IMR-90 (cell line): ENCODE measurements at regions not wholly inside any gene's neighbourhood (a gene's known extent, or its start where the extent isn't known, plus 50 kb on each side); places are given as distances from the start of the nearest gene placed in this dataset.

Experiments
- ATAC-seq: fragments of 200-7000 bp; cut with Tn5 transposase; 2 replicates; pipeline ENCODE4 v1.9.1; 2020; ENCODE audit warnings: low read depth, mild to moderate bottlenecking, moderate library complexity
- BruUV-seq: library from RNA; stranded (reverse); fragments of 400-500 nt; replicated peaks from 2 replicates; lab custom pipeline; 2021; lab: Mats Ljungman, UMichigan
- CTCF ChIA-PET: fragments of 300-600 bp; formaldehyde crosslinking; extraction: SDS; loops from one replicate; lab custom pipeline; 2021; ENCODE audit warnings: antibody characterized with exemption; lab: Yijun Ruan, JAX
- POLR2A ChIA-PET: fragments of 300-600 bp; sonication (Branson Sonifier 250); formaldehyde crosslinking; loops from one replicate; lab custom pipeline; 2022; ENCODE audit warnings: antibody characterized with exemption; ENCODE audit not compliant: unreplicated experiment; lab: Charles Lee
- DNase-seq: peaks from one replicate; pipeline ENCODE4 v3.0.0; 2013
- H2AFZ ChIP-seq: replicated peaks from 2 replicates; pipeline ENCODE3; 2013; ENCODE audit warnings: low read length, mild to moderate bottlenecking; ENCODE audit not compliant: poor library complexity
- H2AK5ac ChIP-seq: 2 replicates; pipeline ENCODE4 v1.6.1; 2013; ENCODE audit warnings: low read depth, low read length, inconsistent platforms
- H2AK9ac ChIP-seq: replicated peaks from 2 replicates; pipeline ENCODE3; 2013; ENCODE audit warnings: mild to moderate bottlenecking, low read depth, low read length, moderate library complexity; ENCODE audit not compliant: poor library complexity
- H2BK120ac ChIP-seq: 2 replicates; pipeline ENCODE4 v1.6.1; 2013; ENCODE audit warnings: low read depth, low read length, inconsistent platforms
- H2BK15ac ChIP-seq: 3 replicates; pipeline ENCODE4 v1.6.1; 2013; ENCODE audit warnings: low read depth, low read length, inconsistent platforms
- H2BK20ac ChIP-seq: 2 replicates; pipeline ENCODE4 v1.6.1; 2013; ENCODE audit warnings: low read depth, mild to moderate bottlenecking, inconsistent platforms, low read length, moderate library complexity
- H2BK5ac ChIP-seq: 2 replicates; pipeline ENCODE4 v1.6.1; 2013; ENCODE audit warnings: mild to moderate bottlenecking, low read depth, low read length, inconsistent platforms; ENCODE audit not compliant: poor library complexity, severe bottlenecking
- H3K14ac ChIP-seq: replicated peaks from 2 replicates; pipeline ENCODE4 v1.6.1; 2013; ENCODE audit warnings: low read depth, low read length, inconsistent platforms
- H3K18ac ChIP-seq: 2 replicates; pipeline ENCODE4 v1.6.1; 2013; ENCODE audit warnings: low read depth, low read length, control low read depth
- H3K23ac ChIP-seq: 2 replicates; pipeline ENCODE4 v1.6.1; 2013; ENCODE audit warnings: low read depth, low read length, inconsistent platforms
- H3K27ac ChIP-seq: 2 replicates; pipeline ENCODE4 v1.5.1; 2013; ENCODE audit warnings: mild to moderate bottlenecking, control low read depth, low read length; ENCODE audit not compliant: insufficient read depth
- H3K27me3 ChIP-seq: 2 replicates; pipeline ENCODE4 v1.6.1; 2013; ENCODE audit warnings: low read length; ENCODE audit not compliant: control insufficient read depth, insufficient read depth
- H3K36me3 ChIP-seq: 2 replicates; pipeline ENCODE4 v1.6.1; 2013; ENCODE audit warnings: low read length, mixed read lengths; ENCODE audit not compliant: control insufficient read depth, insufficient read depth
- H3K4ac ChIP-seq: 2 replicates; pipeline ENCODE4 v1.6.1; 2013; ENCODE audit warnings: low read depth, low read length, inconsistent platforms
- H3K4me1 ChIP-seq: 2 replicates; pipeline ENCODE4 v1.6.1; 2013; ENCODE audit warnings: low read length, mixed read lengths; ENCODE audit not compliant: control insufficient read depth, insufficient read depth
- H3K4me2 ChIP-seq: 2 replicates; pipeline ENCODE4 v1.6.1; 2013; ENCODE audit warnings: low read depth, mild to moderate bottlenecking, control low read depth, low read length, moderate library complexity
- H3K4me3 ChIP-seq: 2 replicates; pipeline ENCODE4 v1.5.1; 2013; ENCODE audit warnings: low read depth, mild to moderate bottlenecking, control low read depth, low read length, moderate library complexity; ENCODE audit not compliant: insufficient read depth
- H3K56ac ChIP-seq: 2 replicates; pipeline ENCODE4 v1.6.1; 2013; ENCODE audit warnings: low read length, inconsistent platforms; ENCODE audit not compliant: insufficient read depth; ENCODE audit errors: extremely low read depth
- H3K79me1 ChIP-seq, 2 experiments: 2 replicates each; pipeline ENCODE4 v1.6.1; 2013; ENCODE audit warnings: low read length in 2 of 2, inconsistent platforms in 1 of 2, low read depth in 1 of 2
- H3K9ac ChIP-seq: 2 replicates; pipeline ENCODE4 v1.6.1; 2013; ENCODE audit warnings: low read depth, low read length, control low read depth
- H3K9me1 ChIP-seq: 2 replicates; pipeline ENCODE4 v1.6.1; 2013; ENCODE audit warnings: low read length, inconsistent platforms; ENCODE audit not compliant: insufficient read depth
- H3K9me3 ChIP-seq: 2 replicates; pipeline ENCODE4 v1.6.1; 2013; ENCODE audit warnings: low read length; ENCODE audit not compliant: control insufficient read depth, insufficient read depth
- H4K20me1 ChIP-seq: 2 replicates; pipeline ENCODE4 v1.6.1; 2013; ENCODE audit warnings: low read length, inconsistent platforms; ENCODE audit not compliant: insufficient read depth
- H4K5ac ChIP-seq: 2 replicates; pipeline ENCODE4 v1.6.1; 2013; ENCODE audit warnings: mild to moderate bottlenecking, low read depth, low read length, control low read depth
- H4K8ac ChIP-seq, 2 experiments: 2 replicates each; pipeline ENCODE4 v1.6.1; 2013; ENCODE audit warnings: low read depth in 2 of 2, low read length in 2 of 2, control low read depth in 1 of 2, inconsistent platforms in 1 of 2
- H4K91ac ChIP-seq: 2 replicates; pipeline ENCODE4 v1.6.1; 2013; ENCODE audit warnings: low read depth, low read length, inconsistent platforms; ENCODE audit not compliant: insufficient read depth
- BHLHE40 ChIP-seq: fragments of 150-350 bp; IDR thresholded peaks from 2 replicates; pipeline ENCODE4 v1.6.1; 2016; ENCODE audit warnings: mild to moderate bottlenecking, low read depth, low read length
- CEBPB ChIP-seq: IDR thresholded peaks from 2 replicates; pipeline ENCODE4 v1.6.1; 2012; ENCODE audit warnings: low read depth, low read length, improper control_type of control experiment
- POLR2A ChIP-seq: IDR thresholded peaks from 2 replicates; pipeline ENCODE4 v1.6.1; 2012; ENCODE audit warnings: mild to moderate bottlenecking, low read depth, low read length
- RAD21 ChIP-seq: IDR thresholded peaks from 2 replicates; pipeline ENCODE4 v1.6.1; 2012; ENCODE audit warnings: low read length, improper control_type of control experiment
- RFX5 ChIP-seq: IDR thresholded peaks from 2 replicates; pipeline ENCODE4 v1.8.0; 2012; ENCODE audit warnings: low read depth, mild to moderate bottlenecking, low read length, moderate library complexity
- WGBS, 2 experiments: methylation state at CpG; one replicate each; pipeline versions ENCODE4 v1.1.5 to v1.1.7; 2013; ENCODE audit warnings: missing lambda C conversion rate in 2 of 2; ENCODE audit not compliant: insufficient read length in 1 of 2; ENCODE audit errors: extremely low coverage in 2 of 2; 5-methylcytosine and 5-hydroxymethylcytosine counted together
- dilution Hi-C: fragments of 300-500 bp; cut with HindIII; formaldehyde crosslinking; loops from one replicate; pipeline ENCODE4 v1.14.3; 2018; ENCODE audit warnings: low sequenced_read_pairs; ENCODE audit not compliant: unreplicated experiment
- in situ Hi-C: fragments of 300-500 bp; cut with MboI; formaldehyde crosslinking; loops from 3 replicates; pipeline ENCODE4 v1.14.3; 2019; ENCODE audit warnings: low sequenced_read_pairs, inconsistent platforms, mixed read lengths
- intact Hi-C: fragments of 100-400 bp; cut with micrococcal nuclease; formaldehyde crosslinking; loops from 2 replicates; pipeline ENCODE4 v1.10.0; 2022

DNA sequence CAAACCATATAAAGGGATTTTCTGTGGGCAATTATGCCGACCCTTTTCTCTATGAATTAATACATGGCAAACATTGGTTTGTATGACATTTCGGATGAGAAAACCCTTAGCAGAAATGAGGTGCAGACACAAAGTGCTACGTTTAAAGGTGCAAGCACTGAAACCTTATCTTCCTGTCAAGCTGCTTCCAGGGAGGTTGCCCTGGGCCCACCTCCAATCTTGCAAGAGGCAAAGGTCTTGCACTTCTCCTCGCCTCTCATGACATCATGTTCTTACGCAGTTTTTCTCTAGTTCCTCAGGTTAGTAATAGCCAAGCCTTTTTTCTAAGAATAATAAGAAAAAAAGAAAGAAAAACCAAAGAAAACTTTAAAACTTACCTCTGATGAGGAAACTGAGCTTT, 220.1 kb downstream of the DHX15 start:
- ChIA-PET CTCF (no interaction called here), POLR2A (no interaction called here)
- no peak overlapping the region for H3K56ac ChIP-seq
- TF ChIP-seq POLR2A (no peak), BHLHE40 (no peak), CEBPB (no peak), RAD21 (no peak), RFX5 (no peak)
- ATAC-seq (no peak), DNase-seq (no peak)
- H2BK20ac ChIP-seq = no peak overlapping the region
- H4K20me1 ChIP-seq = no peaks in the 10 kb centered on the region
- no peaks in the 10 kb centered on the region for H3K4me1 ChIP-seq
- no peak overlapping the region for H3K27ac ChIP-seq
- H3K9me1 ChIP-seq = no peaks in the 10 kb centered on the region
- H3K14ac ChIP-seq = no peak overlapping the region
- no peaks in the 10 kb centered on the region for H3K9me3 ChIP-seq
- H2BK15ac ChIP-seq = no peak overlapping the region
- H2BK120ac ChIP-seq = no peak overlapping the region
- no TSS peak for BruUV-seq
- no peak overlapping the region for H3K23ac ChIP-seq
- no peak overlapping the region for H4K5ac ChIP-seq
- in situ Hi-C loops = no loop called here
- H3K79me1 ChIP-seq = no peaks in the 10 kb centered on the region
- WGBS, 2 experiments = 40% methylated on average over 1 of the region's 5 CpGs; no CpG with 5 or more reads in 1 of the 2 experiments
- H4K91ac ChIP-seq = no peak overlapping the region
- H3K36me3 ChIP-seq = no peaks in the 10 kb centered on the region
- H3K18ac ChIP-seq = no peak overlapping the region
- H2AK9ac ChIP-seq = no peak overlapping the region
- no peaks in the 10 kb centered on the region; the same call in 1 of the 2 replicates for H3K27me3 ChIP-seq
- H2AK5ac ChIP-seq = no peak overlapping the region
- dilution Hi-C loops = no loop called here
- H3K9ac ChIP-seq = no peak overlapping the region
- H3K4me2 ChIP-seq = no peak overlapping the region
- no peak overlapping the region for H2AFZ ChIP-seq
- intact Hi-C loops = no loop called here
- no peak overlapping the region for H3K4me3 ChIP-seq
- no peak overlapping the region for H3K4ac ChIP-seq
- H4K8ac ChIP-seq = no peak overlapping the region
- H2BK5ac ChIP-seq = no peak overlapping the region
